Stimulated activated CD8-positive, alpha-beta memory T cell treated with anti-CD3 and anti-CD28 coated beads, Interleukin-4, amount 100 ng/mL, for 4 hours (primary cell): ENCODE measurements at regions not wholly inside any gene's neighbourhood (a gene's known extent, or its start where the extent isn't known, plus 50 kb on each side); places are given as distances from the start of the nearest gene placed in this dataset.
"Not testable (repeated sequence)": the region's sequence is repeated elsewhere in the genome, so short reads cannot be mapped to it uniquely, and the experiment has no call there.

Experiments used
- DNase-seq, 2 donors: peaks; one replicate each; pipeline ENCODE4 v3.0.0-alpha.2; 2020; ENCODE audit warnings: low read depth in 2 of 2, low spot score in 1 of 2

- no peak for DNase-seq
These were observed 176.1 kb downstream of the TM9SF2 start for GRCh38 chr13:99677116-99677951.

DNA sequence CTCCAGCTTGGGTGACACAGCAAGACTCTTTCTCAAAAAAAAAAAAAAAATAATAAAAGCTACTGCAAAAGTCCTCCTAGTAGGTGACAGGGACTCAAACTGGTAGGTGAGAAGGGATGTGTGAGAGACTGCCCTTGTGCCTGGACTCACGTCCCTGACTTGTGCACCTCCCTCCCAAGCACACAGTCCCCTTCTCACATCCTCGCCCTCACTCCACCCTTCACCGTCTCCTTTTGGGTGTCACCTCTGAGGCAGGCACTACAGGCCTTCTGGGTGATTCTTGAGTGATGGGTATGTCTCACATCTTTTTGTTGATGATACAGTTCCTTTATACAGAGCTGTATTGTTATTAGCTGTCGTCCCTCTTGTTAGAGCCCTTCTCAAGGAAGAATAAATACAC lies 170.5 kb downstream of the TM9SF2 start:
- no peak for DNase-seq

DNA sequence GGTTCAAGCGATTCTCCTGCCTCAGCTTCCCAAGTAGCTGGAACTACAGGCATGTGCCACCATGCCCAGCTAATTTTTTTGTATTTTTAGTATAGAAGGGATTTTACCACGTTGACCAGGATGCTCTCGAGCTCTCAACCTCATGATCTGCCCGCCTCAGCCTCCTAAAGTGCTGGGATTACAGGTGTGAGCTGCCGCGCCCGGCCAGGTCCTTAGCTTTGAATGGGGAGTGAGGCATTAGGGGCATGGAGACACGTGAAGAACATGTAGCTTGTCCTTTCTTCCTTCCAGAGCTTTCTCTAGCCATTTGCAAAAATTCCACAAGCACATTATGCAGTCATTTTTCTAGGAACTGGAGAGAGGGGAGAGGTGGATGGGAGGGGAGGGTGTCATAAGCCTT lies 167.8 kb downstream of the TM9SF2 start:
- not testable (repeated sequence) for DNase-seq

DNA sequence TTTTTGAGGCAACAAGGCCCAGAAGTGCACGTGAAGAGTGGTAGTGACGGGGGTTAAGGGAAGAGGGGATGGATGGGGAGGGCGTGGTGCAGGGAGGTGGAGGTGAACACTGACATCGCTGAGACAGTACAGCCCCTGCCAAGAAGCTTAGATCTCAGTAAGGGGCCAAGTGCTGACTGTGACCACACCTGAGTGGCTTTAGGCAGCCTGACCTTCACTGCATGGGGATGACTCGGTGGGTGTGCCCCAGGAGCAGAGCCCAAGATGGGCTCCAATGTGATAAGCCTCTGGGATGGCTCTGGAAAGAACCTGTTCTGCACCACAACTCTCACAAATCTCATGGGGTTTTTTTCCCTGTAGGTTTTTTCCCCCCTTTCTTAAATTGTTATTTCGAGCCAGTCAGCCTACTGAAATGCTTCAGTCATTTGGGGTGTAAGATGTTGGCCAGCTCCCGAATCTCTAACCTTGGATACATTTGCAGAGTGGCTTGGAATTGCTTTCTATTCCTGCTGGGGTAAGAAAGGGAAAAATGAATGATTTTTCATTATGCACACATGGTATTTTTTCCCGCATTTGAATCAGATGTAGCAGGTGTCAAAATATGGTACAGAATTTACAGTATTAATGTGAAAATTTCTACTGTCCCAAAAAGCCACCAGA lies 165.0 kb downstream of the TM9SF2 start:
- no peak for DNase-seq

DNA sequence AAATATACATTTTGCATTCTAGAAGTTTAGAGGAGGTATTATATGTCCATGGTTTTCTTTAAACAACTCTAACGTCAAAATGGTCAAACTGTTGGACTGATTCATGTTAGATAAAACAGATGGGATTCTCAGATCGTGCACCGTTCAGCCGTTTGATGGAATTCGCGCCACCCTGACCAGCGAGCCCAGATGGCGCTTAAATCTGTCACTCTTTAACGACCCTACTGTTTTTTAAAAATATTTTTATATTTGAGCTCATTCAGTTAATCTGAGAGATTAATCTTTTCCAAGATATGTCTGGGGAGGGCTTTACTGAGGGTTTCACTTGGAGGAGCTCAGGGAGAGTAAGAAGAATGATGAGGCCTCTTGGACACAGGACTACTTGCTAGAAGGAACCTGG lies 164.4 kb downstream of the TM9SF2 start:
- no peak for DNase-seq

DNA sequence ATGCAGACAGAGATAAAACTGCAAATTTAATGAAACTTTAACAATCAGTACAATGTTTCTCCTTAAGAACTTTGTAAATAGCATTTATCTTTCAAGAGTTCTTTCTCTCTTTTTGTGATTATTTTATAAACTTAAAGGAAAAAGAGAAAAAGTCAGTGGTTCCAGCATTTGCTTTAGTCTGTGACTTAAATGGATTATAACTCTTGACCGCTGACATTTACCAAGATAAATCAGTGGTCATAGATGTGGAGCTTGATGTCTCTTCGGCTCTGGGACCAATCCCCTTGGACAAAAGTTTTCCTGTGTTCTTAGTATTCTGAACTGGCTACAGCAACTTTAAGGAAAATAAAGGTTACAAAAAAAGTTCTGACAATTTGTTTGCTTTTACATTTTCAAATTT lies 162.6 kb downstream of the TM9SF2 start:
- no peak for DNase-seq

GRCh38 chr13:99663185-99663825 lies 162.0 kb downstream of the TM9SF2 start:
- DNase-seq, result no peak

DNA sequence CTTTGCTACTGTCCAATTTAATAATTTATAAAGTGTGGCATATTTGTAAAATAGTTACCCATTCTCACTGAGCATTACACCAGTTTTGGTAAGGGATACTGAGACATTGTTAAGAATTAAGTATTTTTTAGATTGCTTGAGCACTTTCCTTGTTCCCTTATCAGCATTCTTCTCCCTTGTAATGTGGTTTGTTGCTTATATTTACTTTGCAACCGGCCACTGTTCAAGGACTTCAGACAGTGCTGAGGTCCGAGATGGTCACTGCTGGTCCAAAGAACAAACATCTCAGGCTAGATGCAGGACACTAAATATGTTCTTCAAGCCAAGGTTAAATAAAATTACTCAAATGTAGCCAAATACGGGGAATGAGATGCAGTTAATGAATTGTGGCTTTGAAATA lies 161.4 kb downstream of the TM9SF2 start:
- no peak for DNase-seq

GRCh38 chr13:99661791-99662190 lies 160.5 kb downstream of the TM9SF2 start:
- no peak for DNase-seq

- DNase-seq, result no peak
These were observed 158.7 kb downstream of the TM9SF2 start for GRCh38 chr13:99659866-99660554.

GRCh38 chr13:99659226-99659625 lies 158.0 kb downstream of the TM9SF2 start:
- no peak for DNase-seq

DNA sequence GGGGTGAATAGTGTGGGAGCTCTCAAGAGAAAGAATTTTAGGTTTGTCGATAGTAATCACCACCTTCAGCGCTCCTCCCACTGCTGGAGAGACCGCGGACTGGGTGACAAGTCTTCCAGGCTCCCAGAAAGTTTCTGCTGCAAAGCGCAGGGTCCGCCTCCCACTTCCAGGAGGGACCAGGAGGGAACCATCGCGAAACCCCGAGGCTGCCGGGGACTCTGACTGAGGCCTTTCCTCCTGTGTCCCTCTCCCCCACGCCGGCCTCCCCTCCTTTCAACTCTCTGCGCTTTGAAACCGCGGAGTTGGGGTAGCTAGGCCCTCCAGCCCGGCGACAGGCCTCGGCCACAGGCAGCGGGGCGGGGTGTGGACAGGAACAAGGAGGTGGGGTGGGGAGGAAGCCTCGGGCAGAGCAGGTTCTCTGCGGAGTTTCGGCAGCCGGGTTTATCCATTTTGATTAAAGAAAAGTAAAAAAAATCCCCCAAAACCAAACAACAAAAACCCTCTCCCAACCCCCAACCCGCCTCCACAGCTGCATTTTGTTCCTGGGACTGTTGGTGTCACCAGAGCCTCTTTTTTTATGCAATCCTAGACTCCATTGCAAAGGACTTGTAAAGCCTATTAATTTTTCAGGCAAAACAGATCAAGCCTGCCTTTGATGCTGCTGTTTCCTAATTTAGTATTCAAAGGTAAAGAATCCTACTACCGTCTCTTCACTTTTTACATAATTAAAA lies 157.2 kb downstream of the TM9SF2 start:
- DNase-seq, result peak in 1 of 2 donors; percentile 10

GRCh38 chr13:99657848-99658260 lies 156.6 kb downstream of the TM9SF2 start:
- DNase-seq, result no peak

DNA sequence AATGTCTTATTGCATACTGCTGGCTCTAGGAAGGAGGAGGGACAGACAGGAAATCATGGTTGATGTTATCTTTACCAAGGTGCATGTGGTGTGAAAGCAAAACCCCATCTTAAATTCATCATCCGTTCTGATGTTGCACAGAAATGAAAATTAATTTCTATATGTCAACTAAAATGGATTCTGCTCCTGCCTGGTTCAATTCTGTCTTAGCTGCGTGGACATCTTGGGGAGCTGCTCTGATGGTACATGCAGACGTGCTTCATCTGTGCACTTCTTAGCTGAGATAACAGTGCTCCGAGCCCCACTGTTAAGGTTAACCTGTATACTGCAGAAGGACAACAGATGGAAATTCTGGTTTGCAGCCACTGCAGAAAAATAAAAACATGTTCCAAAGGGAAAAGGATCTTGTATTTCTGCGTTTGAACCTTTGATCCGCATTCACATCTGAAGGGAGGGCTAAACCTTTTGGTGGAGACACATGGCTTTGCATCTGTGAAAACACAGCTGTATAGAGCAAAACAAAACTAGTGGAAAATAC lies 155.6 kb downstream of the TM9SF2 start:
- no peak for DNase-seq

- peak; percentile 56 to 67 for DNase-seq
These were observed 154.9 kb downstream of the TM9SF2 start for GRCh38 chr13:99656092-99656745.

DNA sequence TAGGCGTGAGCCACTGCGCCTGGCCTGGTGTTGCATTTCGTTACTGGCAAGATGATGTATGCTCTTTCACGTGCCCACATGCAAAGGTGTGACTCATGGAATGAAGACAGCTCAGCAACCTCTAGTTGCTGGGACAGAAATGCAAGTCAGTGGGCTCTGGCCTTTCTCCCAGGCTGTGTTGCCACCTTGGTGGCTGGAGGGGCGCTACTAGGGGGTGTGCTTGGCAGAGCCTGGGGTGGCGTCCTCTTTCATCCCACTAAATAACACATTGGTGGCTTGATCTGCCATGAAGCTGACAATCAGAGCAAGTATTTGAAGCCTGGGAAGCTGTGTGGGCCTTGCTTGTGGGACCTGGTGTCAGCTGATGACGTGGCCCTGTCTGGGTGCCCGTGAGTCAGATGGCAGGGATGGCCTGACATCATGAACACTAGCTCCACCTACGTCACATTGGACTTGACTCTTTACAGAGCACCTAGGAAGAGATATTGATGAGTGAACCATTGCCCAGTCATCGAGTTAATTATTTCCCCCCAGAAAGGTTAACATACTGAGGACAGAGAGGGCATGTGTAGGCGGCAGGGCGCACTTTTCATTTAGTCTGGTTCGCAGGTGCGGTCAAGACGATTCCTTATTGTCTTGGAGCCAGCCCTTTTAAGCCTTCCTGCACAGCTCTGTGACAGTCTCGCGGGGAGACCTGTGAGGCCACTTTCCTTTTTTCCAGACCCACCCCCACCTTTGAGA lies 154.2 kb downstream of the TM9SF2 start:
- no peak for DNase-seq

DNA sequence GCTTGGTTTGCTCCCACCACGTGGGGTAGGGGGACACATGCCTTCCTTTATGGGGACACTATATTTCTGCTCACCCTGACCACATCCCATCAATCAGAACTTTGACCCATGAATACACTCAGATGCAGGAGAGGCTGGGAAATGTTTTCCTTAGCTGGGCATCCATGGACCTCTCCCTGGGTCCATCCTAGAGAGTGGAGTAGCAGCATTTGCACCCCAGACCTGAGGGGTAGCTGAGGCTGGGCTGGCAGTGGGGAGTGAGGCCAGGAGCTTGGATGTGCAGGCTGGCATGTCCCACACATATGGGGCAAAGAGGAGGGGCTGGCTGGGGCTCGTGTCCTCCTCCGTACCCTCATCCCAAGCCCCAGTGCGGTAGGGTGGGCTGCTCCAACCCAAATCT lies 152.8 kb downstream of the TM9SF2 start:
- DNase-seq, result no peak

- no peak for DNase-seq
These were observed 152.3 kb downstream of the TM9SF2 start for GRCh38 chr13:99653526-99653925.

- no peak for DNase-seq
These were observed 151.6 kb downstream of the TM9SF2 start for GRCh38 chr13:99652901-99653300.
